GM18505 (cell line): ENCODE measurements at regions not wholly inside any gene's neighbourhood (a gene's known extent, or its start where the extent isn't known, plus 50 kb on each side); places are given as distances from the start of the nearest gene placed in this dataset.

Source experiments
- ATAC-seq: cut with Tn5 transposase; IDR thresholded peaks from one replicate; pipeline ENCODE4 v1.9.1; 2021; ENCODE audit not compliant: unreplicated experiment
- POLR2A ChIP-seq: IDR thresholded peaks from 4 replicates; pipeline ENCODE4 v1.6.1; 2011; ENCODE audit warnings: borderline replicate concordance; ENCODE audit not compliant: insufficient read depth, insufficient read length; ENCODE audit errors: extremely low read depth

DNA sequence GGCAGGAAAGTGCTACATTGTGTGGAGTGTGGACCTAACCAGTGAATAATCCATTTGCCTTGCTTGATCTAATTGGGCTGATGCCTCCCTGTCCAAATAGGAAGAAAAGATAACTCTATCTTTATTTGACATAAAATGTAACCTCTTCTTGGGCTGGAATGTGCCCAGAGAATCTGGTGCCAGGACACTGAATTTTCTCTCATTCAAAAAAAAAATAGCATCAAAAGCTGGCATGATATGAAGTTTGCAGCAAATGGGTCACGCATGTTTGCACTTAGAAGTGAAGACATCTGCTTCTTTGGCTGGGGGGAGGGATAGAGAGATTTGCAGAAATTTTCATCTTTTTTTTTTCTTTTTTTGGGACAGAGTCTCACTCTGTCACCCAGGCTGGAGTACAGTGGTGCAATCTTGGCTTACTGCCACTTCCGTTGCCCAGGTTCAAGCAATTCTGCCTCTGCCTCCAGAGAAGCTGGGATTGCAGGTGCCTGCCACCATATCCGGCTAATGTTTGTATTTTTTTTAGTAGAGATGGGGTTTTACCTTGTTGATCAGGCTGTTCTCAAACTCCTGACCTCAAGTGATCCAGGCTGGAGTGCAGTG is 478.2 kb upstream of the EEF2KMT start:
- no peak for ATAC-seq
- TF ChIP-seq POLR2A = no peak

DNA sequence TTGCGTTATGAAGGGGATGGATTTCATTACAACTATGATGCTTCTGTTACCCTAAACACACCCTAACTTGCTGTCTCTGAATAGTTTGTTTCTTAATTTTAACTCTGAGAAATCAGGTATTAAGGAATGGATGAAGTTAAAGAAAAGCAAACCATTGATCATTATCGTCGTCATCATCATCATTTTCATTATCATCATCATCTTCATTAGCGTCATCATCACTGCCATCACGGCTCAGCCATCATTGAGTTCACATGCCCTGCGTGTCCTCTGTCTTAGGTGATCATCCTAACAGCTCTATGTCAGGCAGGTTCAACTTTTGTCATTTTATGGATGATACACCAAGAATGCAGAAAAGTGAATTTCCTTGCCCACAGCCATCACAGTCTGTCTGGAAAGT is 477.5 kb upstream of the EEF2KMT start:
- TF ChIP-seq POLR2A = no peak
- no peak for ATAC-seq

DNA sequence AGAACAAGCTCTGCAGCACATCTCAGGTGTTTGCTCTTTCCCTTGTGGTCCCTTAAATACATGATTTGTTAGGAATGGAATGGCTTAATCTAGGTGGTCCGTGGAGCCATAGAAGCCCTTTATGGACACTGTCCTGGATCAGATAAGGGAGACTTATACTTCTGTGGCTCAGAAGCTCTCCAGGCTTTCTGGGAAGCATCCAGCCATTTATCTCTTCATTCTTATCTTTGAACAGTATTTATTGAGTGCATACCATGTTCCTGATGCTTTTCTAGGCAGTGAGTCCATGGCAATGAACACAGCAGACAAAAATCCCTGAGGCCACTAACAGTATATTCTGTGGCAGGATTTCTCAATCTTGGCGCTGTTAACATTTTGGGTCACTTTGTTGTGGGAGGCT is 474.5 kb upstream of the EEF2KMT start:
- no peak for TF ChIP-seq POLR2A
- ATAC-seq = no peak

DNA sequence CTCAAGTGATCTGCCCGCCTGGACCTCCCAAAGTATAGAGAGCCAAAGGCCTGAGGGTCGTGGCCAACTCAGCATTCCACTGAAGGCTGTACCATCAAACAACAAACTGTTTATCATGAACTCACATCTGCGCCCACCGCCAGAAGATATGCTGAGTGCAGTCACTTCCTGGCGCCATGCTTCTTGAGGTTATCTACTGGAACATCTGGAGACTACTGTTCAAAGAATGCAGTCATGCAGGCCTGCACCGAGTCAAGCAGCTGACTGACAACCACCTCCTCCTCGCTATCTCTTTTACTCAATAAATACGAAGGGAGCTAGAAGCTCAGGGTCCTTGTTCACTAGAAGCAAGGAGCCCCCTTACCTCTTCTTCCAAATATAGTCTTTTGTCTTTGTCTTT is 473.9 kb upstream of the EEF2KMT start:
- no peak for TF ChIP-seq POLR2A
- no peak for ATAC-seq

DNA sequence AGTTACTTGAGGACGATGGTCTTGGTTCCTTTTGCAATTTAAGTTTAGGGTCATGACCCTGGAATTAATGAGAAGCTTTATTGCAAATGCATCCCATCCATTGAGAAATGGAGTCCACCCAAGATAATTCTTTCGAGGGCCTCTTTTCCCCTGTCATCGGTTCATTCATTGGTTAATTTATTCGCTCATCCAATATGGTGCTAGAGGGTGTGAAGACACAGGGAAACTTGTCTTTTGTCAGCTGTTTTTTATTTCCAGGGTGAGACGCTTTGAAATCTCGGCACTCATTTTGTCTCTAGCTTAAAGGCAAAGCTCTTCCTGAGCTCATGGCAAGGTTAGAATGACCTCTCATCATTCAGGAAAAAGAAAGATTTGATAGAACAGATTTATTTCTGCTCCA is 464.2 kb upstream of the EEF2KMT start:
- no peak for ATAC-seq
- TF ChIP-seq POLR2A = no peak

DNA sequence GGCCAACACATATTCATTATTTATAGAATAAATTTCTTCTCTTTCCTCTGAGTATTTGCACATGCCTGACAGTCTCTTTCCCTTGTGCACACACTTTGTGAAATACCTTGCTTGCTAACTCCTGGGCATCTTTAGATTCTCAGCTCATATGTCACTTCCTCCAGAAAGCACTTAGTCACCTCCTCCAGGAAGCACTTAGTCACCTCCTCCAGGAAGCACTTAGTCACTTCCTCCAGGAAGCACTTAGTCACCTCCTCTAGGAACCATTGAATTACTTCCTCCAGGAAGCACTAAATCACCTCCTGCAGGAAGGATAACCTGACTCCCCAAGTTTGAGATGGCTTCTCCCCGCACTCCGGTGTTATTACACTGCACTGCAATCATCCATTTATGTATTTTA is 462.5 kb upstream of the EEF2KMT start:
- no peak for ATAC-seq
- TF ChIP-seq POLR2A = no peak

DNA sequence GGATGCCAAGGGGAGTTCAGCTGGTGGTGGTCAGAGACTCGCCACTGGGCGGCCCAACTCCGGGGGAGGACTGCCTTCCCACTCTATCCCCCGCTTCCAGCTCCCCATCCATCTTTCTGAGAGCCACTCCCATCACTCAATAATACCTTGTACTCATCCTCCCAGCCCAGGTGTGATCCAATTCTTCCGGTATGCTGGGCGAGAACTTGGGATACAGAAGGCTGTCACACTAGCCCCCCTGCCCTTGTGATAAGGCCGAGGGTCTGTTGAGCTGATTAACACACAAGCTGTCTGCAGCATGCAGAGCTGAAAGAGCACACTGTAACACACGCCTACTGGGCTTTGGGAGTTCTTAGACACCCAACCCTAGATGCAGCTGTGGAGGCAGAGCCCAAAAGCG is 460.4 kb upstream of the EEF2KMT start:
- ATAC-seq = no peak
- TF ChIP-seq POLR2A = no peak

DNA sequence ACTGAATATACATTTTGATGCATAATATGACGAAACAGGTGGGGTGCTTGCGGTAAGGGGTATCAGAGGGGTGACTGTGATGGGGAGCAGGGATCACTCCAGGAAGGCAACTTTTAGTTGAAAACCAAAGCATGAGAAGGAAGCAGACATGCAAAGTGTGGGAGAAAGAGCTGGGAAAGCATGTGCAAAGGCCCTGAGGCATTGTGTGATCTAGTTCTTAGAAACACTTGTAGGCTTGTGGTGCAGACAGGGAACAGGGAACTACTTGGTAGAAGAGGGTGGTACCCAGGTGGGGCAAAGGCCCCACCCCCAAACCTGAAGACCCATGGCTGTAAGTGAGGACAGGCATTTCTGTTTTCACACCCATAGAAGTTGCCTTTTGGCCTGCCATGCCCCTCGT is 459.9 kb upstream of the EEF2KMT start:
- ATAC-seq = no peak
- TF ChIP-seq POLR2A = no peak

DNA sequence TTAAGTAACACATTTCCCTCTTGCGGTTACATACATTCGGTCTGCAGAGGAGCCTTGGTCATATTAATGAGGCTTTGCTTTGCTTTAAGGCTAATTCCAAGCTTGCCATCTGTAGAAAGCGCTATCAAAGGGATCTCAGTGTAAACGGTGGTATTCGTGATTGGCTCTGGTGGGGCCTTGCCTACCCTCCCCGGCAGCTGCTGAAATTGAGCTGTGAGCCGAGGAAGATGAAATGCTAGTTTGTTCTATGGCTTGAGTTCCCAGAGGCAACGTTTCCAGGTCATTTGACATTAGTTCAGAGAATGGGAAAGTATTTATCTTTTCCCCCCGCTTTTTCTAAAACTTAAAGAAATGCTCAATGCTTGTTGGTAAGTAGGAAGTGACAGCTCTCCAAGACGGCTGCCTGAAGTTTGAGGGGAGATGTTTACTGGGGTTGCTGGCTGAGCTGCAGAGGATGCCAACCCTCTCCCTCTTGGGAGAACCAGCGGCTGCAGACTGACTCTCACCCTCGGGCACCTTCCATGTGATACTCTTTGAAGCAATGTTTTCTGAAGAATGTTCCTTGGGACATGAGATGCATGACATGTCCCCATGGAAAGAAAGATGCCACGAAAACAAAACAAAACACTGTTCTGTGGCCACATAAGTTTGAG is 458.7 kb upstream of the EEF2KMT start:
- no peak for TF ChIP-seq POLR2A
- no peak for ATAC-seq

DNA sequence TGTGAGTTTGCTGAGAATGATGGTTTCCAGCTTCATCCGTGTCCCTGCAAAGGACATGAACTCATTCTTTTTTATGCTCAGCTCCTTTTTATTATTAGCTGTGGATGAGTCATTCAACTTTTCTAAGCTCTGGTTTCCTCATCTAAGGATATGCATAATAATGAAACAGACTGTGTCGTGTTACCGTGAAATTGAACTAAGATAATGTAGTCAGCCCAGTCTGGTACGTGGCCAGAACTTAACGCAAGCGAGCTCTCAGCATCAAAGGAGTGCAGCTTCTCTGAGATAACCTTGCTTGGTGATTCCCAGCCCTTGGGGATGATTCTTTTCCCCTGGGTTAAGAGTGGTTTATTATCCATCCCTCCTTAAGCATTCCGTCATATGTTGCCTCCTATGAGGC is 454.3 kb upstream of the EEF2KMT start:
- no peak for ATAC-seq

DNA sequence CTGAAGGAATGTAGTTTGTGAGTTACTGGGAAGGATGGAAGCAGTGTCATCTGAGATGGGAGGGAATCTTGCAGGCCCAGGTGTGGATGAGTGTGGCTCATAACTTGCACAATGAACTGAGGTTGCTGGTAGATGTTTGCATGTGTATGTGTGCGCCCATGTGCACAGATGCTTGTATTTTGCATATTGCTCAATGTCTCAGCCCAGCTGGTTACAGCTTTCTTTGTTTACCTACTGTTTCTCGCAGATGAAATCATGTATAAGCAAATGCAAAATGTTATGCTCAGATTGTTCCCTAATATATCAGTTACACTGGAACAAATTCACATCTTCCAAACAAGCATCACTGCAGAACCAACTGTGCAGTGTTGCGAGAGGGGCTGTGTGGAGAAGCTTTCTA is 452.2 kb upstream of the EEF2KMT start:
- ATAC-seq = no peak
- no peak for TF ChIP-seq POLR2A

More for the DNA sequence above, 454.3 kb upstream of the EEF2KMT start:
- TF ChIP-seq POLR2A = no peak

DNA sequence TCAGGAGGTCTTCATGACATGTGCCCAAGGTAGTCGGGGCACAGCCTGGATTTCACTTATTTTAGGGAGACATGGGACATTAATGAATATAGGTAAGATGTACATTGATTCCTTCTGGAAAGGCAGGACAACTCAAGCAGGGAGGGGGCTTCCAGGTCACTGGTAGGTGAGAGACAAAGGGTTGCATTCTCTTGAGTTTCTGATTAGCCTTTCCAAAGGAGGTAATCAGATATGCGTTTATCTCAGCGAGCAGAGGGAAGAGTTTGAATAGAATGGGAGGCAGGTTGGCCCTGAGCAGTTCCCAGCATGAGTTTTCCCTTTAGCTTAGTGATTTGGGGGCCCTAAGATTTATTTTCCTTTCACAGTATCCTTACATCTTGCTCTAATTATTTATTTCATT is 443.8 kb upstream of the EEF2KMT start:
- TF ChIP-seq POLR2A = no peak
- ATAC-seq = no peak

DNA sequence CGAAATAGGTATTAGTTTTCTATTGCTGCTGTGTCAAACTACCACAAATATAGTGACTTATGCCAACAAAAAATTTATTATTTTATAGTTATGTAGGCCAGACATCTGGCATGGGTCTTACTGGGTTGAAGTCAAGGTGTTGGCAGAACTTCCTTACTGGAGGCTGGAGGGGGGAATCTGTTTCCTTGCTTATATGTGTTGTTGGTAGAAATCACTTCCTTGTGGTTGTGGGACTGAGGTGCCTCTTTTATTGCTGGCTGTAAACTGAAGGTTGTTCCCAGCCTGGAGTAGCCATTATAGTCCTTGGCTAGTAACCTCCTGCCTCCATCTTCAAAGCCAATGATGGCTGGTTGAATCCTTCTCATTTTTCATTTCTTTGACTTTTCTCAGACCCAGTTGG is 439.8 kb upstream of the EEF2KMT start:
- no peak for TF ChIP-seq POLR2A
- no peak for ATAC-seq

DNA sequence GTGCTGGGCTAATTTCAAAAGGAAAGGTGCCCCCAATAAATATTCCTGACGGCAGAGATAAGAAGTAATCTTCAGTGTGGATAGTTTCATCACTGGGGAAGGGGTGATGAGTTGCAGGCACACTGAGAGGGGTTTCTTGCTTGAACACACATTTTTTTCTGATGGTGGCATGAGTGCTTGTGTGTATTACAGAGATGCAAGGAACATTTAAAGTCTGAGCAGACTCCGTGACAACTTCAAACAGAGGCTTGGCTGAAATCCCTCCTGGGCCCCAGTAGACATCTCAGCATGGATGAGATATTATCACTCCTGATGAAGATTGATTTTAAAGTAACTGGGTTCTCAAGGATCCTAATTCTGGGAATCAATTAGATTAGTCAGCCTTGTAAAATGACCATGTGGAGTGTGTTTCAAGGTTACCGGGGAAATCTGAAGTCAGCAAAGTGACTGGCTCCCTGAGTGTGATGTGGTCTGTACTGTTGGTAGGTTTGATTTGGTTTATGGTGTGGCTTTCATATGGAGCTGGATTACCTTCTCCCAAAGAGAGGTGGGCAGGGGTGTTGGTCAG is 435.8 kb upstream of the EEF2KMT start:
- no peak for ATAC-seq
- no peak for TF ChIP-seq POLR2A
